ENCODE measurements at regions not wholly inside any gene's neighbourhood (a gene's known extent, or its start where the extent isn't known, plus 50 kb on each side); places are given as distances from the start of the nearest gene placed in this dataset.
"Not testable (repeated sequence)": the region's sequence is repeated elsewhere in the genome, so short reads cannot be mapped to it uniquely, and the experiment has no call there.

DNA sequence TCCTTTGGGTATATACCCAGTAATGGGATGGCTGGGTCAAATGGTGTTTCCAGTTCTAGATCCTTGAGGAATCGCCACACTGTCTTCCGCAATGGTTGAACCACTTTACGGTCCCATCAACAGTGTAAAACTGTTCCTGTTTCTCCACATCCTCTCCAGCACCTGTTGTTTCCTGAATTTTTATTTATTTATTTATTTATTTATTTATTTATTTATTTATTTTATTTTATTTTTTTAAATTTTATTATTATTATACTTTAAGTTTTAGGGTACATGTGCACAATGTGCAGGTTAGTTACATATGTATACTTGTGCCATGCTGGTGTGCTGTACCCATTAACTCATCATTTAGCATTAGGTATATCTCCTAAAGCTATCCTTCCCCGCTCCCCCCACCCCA is 456.0 kb downstream of the SEMA3D start:
- not testable (repeated sequence) for TF ChIP-seq FOXJ3 (CRISPR knock-in tag; IDR thresholded peaks at IDR 0.05)
- TF ChIP-seq, protein P1, sequence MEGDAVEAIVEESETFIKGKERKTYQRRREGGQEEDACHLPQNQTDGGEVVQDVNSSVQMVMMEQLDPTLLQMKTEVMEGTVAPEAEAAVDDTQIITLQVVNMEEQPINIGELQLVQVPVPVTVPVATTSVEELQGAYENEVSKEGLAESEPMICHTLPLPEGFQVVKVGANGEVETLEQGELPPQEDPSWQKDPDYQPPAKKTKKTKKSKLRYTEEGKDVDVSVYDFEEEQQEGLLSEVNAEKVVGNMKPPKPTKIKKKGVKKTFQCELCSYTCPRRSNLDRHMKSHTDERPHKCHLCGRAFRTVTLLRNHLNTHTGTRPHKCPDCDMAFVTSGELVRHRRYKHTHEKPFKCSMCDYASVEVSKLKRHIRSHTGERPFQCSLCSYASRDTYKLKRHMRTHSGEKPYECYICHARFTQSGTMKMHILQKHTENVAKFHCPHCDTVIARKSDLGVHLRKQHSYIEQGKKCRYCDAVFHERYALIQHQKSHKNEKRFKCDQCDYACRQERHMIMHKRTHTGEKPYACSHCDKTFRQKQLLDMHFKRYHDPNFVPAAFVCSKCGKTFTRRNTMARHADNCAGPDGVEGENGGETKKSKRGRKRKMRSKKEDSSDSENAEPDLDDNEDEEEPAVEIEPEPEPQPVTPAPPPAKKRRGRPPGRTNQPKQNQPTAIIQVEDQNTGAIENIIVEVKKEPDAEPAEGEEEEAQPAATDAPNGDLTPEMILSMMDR (IDR thresholded peaks at IDR 0.05) = not testable (repeated sequence)
